ENCODE measurements at regions not wholly inside any gene's neighbourhood (a gene's known extent, or its start where the extent isn't known, plus 50 kb on each side); places are given as distances from the start of the nearest gene placed in this dataset.

GRCh38 chr10:58970160-58970915 lies 206.1 kb upstream of the PHYHIPL start:
- no peaks in the 10 kb centered on the region for H3K36me3 ChIP-seq (ENCODE audit: control insufficient read depth, insufficient read depth, low read length)
- H3K4me3 ChIP-seq (ENCODE audit: low read depth, low read length), result no peak overlapping the region
- H3K27ac ChIP-seq (ENCODE audit: low read depth, low read length), result no peak overlapping the region
- peaks cover 42% of the 10 kb centered on the region for H3K27me3 ChIP-seq (ENCODE audit: control insufficient read depth, insufficient read depth, low read length)
- H3K4me1 ChIP-seq (ENCODE audit: control insufficient read depth, insufficient read depth, low read length), result peaks cover 44% of the 10 kb centered on the region
- no peaks in the 10 kb centered on the region for H3K9me3 ChIP-seq (ENCODE audit: control insufficient read depth, insufficient read depth, low read length)
- no peak overlapping the region for H3K9ac ChIP-seq (ENCODE audit: low read depth, low read length)

GRCh38 chr10:58971211-58971610 lies 205.2 kb upstream of the PHYHIPL start:
- Histone ChIP-seq H3K36me3 (ENCODE audit: control insufficient read depth, insufficient read depth, low read length) (no peaks in the 10 kb centered on the region), H3K9me3 (ENCODE audit: control insufficient read depth, insufficient read depth, low read length) (no peaks in the 10 kb centered on the region), H3K4me3 (ENCODE audit: low read depth, low read length) (no peak overlapping the region), H3K27me3 (ENCODE audit: control insufficient read depth, insufficient read depth, low read length) (peaks cover 33% of the 10 kb centered on the region), H3K27ac (ENCODE audit: low read depth, low read length) (no peak overlapping the region), H3K4me1 (ENCODE audit: control insufficient read depth, insufficient read depth, low read length) (peaks cover 38% of the 10 kb centered on the region), H3K9ac (ENCODE audit: low read depth, low read length) (no peak overlapping the region)

DNA sequence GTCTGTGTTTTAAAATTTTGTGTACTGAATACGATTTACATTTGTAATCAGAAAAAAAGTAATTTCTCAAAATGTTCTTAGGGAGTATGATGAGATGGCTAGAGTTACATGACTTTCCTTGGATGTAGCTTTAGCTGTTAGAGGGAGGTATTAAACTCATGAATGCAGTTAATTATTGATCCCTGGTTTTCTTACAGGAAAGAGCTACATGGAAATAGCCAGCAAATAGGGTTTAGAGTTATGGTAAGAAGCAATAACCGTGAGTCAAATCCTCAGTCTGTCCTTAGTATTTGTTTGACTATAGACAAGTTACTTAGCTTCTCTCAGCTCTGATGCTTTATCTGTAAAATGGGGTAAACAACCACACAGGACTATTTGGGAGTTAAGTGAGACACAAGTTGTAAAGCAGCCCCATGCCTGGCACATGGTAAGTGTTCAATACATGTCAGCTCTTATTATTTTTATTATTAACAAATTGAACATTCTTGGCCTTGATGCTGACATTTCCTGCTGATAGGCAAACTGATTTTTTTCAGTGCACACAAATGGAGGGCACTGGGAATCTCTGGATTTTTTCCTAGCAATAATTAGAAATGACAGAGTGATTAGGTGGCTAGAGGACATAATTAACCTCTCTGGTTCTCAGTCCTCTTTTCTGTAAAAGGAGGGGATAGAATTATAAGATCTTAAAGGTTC lies 204.5 kb upstream of the PHYHIPL start:
- Histone ChIP-seq H3K4me3 (ENCODE audit: low read depth, low read length) (no peak overlapping the region), H3K36me3 (ENCODE audit: control insufficient read depth, insufficient read depth, low read length) (no peaks in the 10 kb centered on the region), H3K27ac (ENCODE audit: low read depth, low read length) (no peak overlapping the region), H3K4me1 (ENCODE audit: control insufficient read depth, insufficient read depth, low read length) (peaks cover 31% of the 10 kb centered on the region), H3K27me3 (ENCODE audit: control insufficient read depth, insufficient read depth, low read length) (peaks cover 26% of the 10 kb centered on the region), H3K9me3 (ENCODE audit: control insufficient read depth, insufficient read depth, low read length) (no peaks in the 10 kb centered on the region), H3K9ac (ENCODE audit: low read depth, low read length) (no peak overlapping the region)

- H3K4me3 ChIP-seq (ENCODE audit: low read depth, low read length), result no peak overlapping the region
- H3K4me1 ChIP-seq (ENCODE audit: control insufficient read depth, insufficient read depth, low read length), result peaks cover 27% of the 10 kb centered on the region
- no peak overlapping the region for H3K27ac ChIP-seq (ENCODE audit: low read depth, low read length)
- H3K9ac ChIP-seq (ENCODE audit: low read depth, low read length), result no peak overlapping the region
- peaks cover 20% of the 10 kb centered on the region for H3K27me3 ChIP-seq (ENCODE audit: control insufficient read depth, insufficient read depth, low read length)
- no peaks in the 10 kb centered on the region for H3K9me3 ChIP-seq (ENCODE audit: control insufficient read depth, insufficient read depth, low read length)
- no peaks in the 10 kb centered on the region for H3K36me3 ChIP-seq (ENCODE audit: control insufficient read depth, insufficient read depth, low read length)
Observed at GRCh38 chr10:58972576-58973234, 203.7 kb upstream of the PHYHIPL start.

DNA sequence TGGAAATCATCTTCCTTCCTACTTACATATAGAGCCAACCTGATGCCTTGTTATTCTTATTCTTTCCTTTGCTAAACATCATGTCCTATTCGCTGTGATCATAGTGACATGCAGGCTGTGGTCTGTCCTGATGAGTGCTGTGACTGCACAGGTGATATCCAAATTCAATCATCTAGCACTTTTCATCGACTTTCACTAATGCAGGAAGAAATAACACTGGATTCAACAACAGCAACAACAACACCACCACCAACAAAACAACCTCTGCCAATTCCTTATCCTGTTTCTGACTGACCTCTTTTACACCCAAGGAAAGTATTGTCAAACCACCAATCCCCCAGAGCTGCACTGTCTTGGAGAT lies 203.2 kb upstream of the PHYHIPL start:
- H3K4me3 ChIP-seq (ENCODE audit: low read depth, low read length), result no peak overlapping the region
- H3K27me3 ChIP-seq (ENCODE audit: control insufficient read depth, insufficient read depth, low read length), result peaks cover 16% of the 10 kb centered on the region
- peaks cover 22% of the 10 kb centered on the region for H3K4me1 ChIP-seq (ENCODE audit: control insufficient read depth, insufficient read depth, low read length)
- no peaks in the 10 kb centered on the region for H3K36me3 ChIP-seq (ENCODE audit: control insufficient read depth, insufficient read depth, low read length)
- H3K27ac ChIP-seq (ENCODE audit: low read depth, low read length), result no peak overlapping the region
- H3K9me3 ChIP-seq (ENCODE audit: control insufficient read depth, insufficient read depth, low read length), result no peaks in the 10 kb centered on the region
- no peak overlapping the region for H3K9ac ChIP-seq (ENCODE audit: low read depth, low read length)

DNA sequence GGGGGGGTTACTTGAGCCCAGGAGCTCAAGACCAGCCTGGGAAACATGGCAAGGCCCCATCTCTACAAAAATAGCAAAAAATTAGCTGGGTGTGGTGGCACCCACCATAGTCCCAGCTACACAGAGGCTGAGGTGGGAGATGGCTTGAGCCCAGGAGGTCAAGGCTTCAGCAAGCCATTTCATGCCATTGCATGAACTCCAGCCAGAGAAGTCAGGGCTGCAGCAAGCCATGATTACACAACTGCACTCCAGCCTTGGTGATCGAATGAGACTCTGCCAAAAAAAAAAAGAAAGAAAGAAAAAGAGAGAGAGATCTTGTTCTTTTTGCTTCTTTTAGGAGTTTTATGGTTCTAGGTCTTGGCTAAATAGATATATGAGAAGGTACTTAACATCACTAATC lies 200.2 kb upstream of the PHYHIPL start:
- no peak overlapping the region for H3K9ac ChIP-seq (ENCODE audit: low read depth, low read length)
- H3K27me3 ChIP-seq (ENCODE audit: control insufficient read depth, insufficient read depth, low read length), result no peaks in the 10 kb centered on the region
- H3K27ac ChIP-seq (ENCODE audit: low read depth, low read length), result no peak overlapping the region
- H3K9me3 ChIP-seq (ENCODE audit: control insufficient read depth, insufficient read depth, low read length), result no peaks in the 10 kb centered on the region
- H3K4me3 ChIP-seq (ENCODE audit: low read depth, low read length), result no peak overlapping the region
- H3K4me1 ChIP-seq (ENCODE audit: control insufficient read depth, insufficient read depth, low read length), result peaks cover 23% of the 10 kb centered on the region
- no peaks in the 10 kb centered on the region for H3K36me3 ChIP-seq (ENCODE audit: control insufficient read depth, insufficient read depth, low read length)

- Histone ChIP-seq H3K27ac (ENCODE audit: low read depth, low read length) (no peak overlapping the region), H3K4me3 (ENCODE audit: low read depth, low read length) (no peak overlapping the region), H3K9ac (ENCODE audit: low read depth, low read length) (no peak overlapping the region), H3K36me3 (ENCODE audit: control insufficient read depth, insufficient read depth, low read length) (no peaks in the 10 kb centered on the region), H3K9me3 (ENCODE audit: control insufficient read depth, insufficient read depth, low read length) (no peaks in the 10 kb centered on the region), H3K4me1 (ENCODE audit: control insufficient read depth, insufficient read depth, low read length) (peaks cover 27% of the 10 kb centered on the region), H3K27me3 (ENCODE audit: control insufficient read depth, insufficient read depth, low read length) (no peaks in the 10 kb centered on the region)
Observed at GRCh38 chr10:58979711-58980110, 196.7 kb upstream of the PHYHIPL start.

GRCh38 chr10:58980826-58981415 lies 195.5 kb upstream of the PHYHIPL start:
- Histone ChIP-seq H3K4me3 (ENCODE audit: low read depth, low read length) (no peak overlapping the region), H3K9me3 (ENCODE audit: control insufficient read depth, insufficient read depth, low read length) (no peaks in the 10 kb centered on the region), H3K36me3 (ENCODE audit: control insufficient read depth, insufficient read depth, low read length) (no peaks in the 10 kb centered on the region), H3K4me1 (ENCODE audit: control insufficient read depth, insufficient read depth, low read length) (peaks cover 24% of the 10 kb centered on the region), H3K27me3 (ENCODE audit: control insufficient read depth, insufficient read depth, low read length) (no peaks in the 10 kb centered on the region), H3K9ac (ENCODE audit: low read depth, low read length) (no peak overlapping the region), H3K27ac (ENCODE audit: low read depth, low read length) (peak overlapping the region; percentile 25)

DNA sequence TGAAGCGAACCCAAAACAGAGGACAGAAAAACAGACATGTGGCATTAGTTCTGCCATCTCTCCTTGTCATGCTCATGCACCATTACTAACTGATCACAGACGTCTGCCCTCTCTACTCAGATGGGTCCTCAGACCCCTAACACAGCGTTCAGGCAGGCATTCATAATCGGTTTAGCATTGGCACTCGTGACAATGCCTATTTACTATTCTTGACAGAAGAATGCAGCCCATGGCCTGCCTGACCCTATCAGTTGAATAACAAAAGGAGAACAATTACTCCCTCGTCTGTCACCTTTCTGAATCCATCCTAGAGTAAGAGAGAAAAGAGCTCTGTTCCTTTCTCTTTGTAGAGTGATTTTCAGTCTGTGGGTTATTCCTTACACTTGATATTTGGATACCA lies 194.6 kb upstream of the PHYHIPL start:
- Histone ChIP-seq H3K27me3 (ENCODE audit: control insufficient read depth, insufficient read depth, low read length) (no peaks in the 10 kb centered on the region), H3K4me3 (ENCODE audit: low read depth, low read length) (no peak overlapping the region), H3K9ac (ENCODE audit: low read depth, low read length) (no peak overlapping the region), H3K36me3 (ENCODE audit: control insufficient read depth, insufficient read depth, low read length) (no peaks in the 10 kb centered on the region), H3K4me1 (ENCODE audit: control insufficient read depth, insufficient read depth, low read length) (peaks cover 33% of the 10 kb centered on the region), H3K27ac (ENCODE audit: low read depth, low read length) (peak overlapping the region; percentile 77), H3K9me3 (ENCODE audit: control insufficient read depth, insufficient read depth, low read length) (no peaks in the 10 kb centered on the region)

- H3K4me1 ChIP-seq (ENCODE audit: control insufficient read depth, insufficient read depth, low read length), result peaks cover 35% of the 10 kb centered on the region
- no peaks in the 10 kb centered on the region for H3K27me3 ChIP-seq (ENCODE audit: control insufficient read depth, insufficient read depth, low read length)
- H3K27ac ChIP-seq (ENCODE audit: low read depth, low read length), result peak overlapping the region; percentile 77
- H3K4me3 ChIP-seq (ENCODE audit: low read depth, low read length), result no peak overlapping the region
- H3K9ac ChIP-seq (ENCODE audit: low read depth, low read length), result no peak overlapping the region
- H3K9me3 ChIP-seq (ENCODE audit: control insufficient read depth, insufficient read depth, low read length), result no peaks in the 10 kb centered on the region
- no peaks in the 10 kb centered on the region for H3K36me3 ChIP-seq (ENCODE audit: control insufficient read depth, insufficient read depth, low read length)
Observed at GRCh38 chr10:58982470-58983239, 193.8 kb upstream of the PHYHIPL start.
